ENCODE measurements at regions not wholly inside any gene's neighbourhood (a gene's known extent, or its start where the extent isn't known, plus 50 kb on each side); places are given as distances from the start of the nearest gene placed in this dataset.
A peak's percentile ranks its signal among the peaks of the same experiment; 100 is the strongest.
"Not testable (repeated sequence)": the region's sequence is repeated elsewhere in the genome, so short reads cannot be mapped to it uniquely, and the experiment has no call there.

DNA sequence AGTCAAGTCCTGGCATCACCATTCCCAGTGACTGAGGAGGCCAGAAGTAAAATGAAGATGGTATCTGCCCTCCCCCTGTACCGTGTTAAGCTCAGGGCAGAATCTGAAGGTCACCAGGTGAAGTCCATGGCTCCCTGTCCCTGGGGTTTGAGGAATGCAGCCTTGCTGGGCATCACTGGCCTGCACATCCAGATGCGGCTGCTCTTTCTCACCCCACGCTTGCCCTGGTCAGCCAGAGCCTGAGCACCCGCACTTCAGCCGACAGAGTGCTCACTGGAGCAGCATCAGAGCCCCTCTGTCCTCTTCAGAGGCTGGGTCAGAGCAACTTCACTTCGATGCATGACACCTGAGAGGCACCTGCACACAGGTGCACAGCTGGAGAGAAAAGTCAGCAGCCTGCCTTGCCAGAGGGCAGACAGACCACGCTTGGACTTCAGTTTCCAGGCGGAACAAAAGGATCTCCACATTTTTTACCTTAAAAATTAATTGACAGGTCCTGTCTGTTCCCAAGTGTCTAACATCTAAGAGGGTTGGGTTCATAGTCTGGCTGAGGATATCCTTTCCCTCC lies 267.3 kb downstream of the ANAPC1 start:
- DNase-seq (ENCODE audit: low read depth, low spot score) = no peak

DNA sequence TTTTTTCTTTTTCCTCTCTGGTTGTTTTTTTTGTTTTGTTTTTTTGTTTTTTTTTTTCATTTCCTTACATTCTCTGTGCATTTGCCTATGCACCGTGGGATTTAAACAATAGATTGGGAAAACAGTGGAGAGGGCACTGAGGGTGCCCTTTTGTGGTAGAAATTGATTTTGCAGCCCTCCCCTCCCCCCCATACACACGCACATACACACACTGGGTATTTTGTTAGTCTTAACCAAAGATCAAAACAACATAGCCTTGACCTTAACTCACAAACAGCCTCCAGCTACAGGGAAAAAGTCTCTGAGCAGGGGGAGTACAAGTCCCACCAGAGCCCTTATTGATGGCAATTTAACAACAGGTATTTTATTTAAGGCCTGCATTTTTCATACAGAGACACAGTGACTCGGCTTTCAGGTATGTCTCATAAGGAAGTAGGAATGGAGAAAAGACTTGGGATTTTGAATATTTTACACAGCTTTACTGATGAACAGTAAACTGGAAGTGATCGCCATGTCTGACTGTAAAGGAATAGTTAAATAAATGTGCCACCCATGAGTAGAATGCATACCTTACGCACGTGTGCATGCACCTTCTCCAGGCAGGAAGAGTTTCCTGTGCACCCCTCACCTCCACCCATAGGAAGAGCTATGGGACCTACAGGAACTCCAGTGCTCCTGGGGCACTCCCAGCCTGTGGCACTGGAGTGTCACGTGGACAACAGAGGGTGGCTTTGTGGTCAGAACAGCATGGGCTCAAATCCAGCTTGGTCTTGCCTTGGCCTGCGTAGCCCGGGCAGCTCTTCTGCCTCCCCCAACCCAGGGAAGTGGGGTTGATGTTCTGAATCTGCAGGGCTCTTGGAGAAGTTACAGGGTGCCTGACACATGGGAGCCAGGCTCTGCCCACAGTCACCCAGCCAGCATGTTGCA lies 266.4 kb downstream of the ANAPC1 start:
- DNase-seq (ENCODE audit: low read depth, low spot score) = peak; percentile 58

DNA sequence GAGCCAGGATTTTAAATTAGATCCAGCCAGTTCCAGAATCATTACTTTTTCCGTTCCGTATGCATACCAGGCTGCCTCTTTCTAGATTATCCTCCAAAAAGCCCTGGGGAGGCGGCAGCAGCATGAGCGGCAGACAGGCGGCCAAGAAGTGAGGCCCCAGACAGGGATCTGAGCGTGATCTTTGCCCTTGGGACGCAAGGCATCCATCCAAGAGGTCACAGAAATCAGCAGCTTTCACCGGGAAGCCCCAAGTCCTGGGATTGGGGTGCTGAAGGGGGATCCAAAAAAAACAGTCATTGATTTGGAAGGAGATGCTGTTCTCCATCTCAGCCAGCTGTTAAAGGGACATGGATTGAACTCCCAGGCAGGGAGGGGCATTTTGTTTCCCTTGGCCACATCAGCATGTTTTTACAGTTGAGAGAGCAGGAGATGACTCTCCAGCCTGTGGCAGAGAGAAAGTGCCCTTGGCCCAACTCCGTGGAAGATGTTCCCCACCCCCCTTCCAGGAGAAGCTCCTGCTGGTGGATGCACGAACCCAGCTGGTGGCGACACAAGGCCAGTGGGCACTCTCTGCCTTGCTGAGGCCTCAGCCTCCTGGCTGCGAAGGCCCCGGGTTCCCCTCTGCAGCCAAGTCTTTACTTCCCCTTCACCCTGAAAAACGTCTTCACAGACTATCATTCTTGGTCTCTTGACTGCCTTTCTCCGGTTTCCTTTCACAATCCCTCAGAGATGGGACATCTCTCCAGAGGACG lies 265.6 kb downstream of the ANAPC1 start:
- DNase-seq (ENCODE audit: low read depth, low spot score) = peak; percentile 65

DNA sequence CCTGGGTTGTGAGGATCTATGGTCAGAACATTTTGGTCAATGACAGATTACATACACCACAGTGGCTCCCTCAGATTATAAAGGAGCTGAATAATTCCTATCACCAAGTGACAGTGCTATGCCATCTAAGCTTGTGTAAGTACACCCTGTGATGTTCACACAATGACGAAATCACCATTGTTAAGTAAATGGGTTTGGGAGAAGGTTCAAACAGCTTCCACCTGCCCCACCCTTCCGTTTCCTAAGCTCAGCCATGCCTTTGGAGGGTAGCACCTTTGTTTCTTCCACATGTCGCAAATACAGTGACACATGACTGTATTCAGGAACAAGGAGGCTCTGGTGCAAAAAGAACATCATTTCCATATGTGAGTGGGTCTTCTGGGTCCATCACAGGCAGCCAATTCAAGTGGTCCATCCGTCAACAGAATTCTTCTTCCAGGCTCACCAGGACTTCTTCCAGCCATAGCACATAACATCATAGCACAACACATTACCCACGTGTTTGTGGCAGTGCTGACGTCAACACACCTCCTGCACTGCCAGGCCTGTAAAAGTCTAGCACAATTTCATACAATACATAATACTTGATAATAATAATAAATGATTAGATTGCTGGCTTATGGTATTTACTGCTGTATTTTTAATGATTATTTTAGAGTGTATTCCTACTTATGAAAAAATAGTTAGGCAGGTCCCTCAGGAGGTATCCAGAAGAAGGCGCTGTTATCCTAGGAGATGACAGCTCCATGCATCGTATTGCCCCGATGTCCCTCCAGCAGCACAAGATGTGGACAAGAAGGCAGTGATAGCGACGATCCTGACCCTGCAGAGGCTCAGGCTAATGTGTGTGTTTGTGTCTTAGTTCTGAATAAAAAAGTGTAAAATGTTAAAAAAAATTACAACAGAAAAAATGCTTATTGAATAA lies 264.8 kb downstream of the ANAPC1 start:
- DNase-seq (ENCODE audit: low read depth, low spot score) = no peak

DNA sequence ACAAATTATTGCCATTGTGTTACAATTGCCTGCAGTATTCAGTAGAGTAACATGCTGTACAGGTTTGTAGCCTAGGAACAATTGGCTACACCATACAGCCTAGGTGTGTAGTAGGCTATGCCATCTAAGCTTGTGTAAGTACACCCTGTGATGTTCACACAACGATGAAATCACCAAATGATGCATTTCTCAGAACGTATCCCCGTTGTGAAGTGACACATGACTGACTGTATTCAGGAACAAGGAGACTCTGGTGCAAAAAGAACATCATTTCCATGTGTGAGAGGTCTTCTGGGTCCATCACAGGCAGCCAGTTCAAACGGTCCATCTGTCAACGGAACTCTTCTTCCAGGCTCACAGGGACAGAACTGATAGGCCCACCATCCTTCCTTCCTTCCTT lies 263.7 kb downstream of the ANAPC1 start:
- DNase-seq (ENCODE audit: low read depth, low spot score) = no peak

DNA sequence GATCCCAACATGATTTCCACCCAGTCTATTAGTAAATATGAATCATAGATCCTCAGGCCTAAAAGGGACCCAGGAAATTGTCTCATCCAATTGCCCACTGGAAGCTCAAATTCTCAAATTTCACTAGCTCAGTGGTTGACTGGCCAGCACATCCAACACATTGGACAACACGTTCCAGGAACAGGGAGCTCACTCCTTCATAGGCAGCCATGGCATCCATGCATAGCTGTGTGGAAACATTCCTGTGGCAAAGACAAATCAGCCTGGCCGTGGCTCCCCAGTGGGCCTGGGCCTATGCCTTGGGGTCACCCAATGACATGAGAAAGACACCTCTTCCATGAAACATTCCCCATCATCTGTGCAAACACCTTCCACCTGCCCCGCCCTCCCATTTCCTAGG lies 261.1 kb downstream of the ANAPC1 start:
- DNase-seq (ENCODE audit: low read depth, low spot score) = no peak

DNA sequence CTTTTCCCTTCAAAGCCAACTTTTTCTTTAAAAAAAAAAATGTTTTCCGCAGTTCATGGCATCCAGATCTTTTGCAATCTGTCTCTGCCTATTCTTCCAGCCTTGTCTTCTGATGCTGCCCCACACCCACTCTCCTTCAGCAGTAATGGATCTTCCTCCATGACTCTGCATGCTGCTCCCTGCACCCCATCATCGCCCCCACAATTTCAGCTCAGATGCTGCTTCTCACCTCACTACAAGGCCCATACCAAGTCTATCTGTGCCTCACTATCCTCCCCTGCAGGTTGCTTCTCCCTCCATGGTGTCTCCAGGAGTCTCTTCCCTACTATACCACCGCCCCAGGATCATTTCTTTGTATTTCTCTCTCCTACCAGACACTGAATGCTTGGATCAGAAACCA lies 260.6 kb downstream of the ANAPC1 start:
- DNase-seq (ENCODE audit: low read depth, low spot score) = no peak

DNA sequence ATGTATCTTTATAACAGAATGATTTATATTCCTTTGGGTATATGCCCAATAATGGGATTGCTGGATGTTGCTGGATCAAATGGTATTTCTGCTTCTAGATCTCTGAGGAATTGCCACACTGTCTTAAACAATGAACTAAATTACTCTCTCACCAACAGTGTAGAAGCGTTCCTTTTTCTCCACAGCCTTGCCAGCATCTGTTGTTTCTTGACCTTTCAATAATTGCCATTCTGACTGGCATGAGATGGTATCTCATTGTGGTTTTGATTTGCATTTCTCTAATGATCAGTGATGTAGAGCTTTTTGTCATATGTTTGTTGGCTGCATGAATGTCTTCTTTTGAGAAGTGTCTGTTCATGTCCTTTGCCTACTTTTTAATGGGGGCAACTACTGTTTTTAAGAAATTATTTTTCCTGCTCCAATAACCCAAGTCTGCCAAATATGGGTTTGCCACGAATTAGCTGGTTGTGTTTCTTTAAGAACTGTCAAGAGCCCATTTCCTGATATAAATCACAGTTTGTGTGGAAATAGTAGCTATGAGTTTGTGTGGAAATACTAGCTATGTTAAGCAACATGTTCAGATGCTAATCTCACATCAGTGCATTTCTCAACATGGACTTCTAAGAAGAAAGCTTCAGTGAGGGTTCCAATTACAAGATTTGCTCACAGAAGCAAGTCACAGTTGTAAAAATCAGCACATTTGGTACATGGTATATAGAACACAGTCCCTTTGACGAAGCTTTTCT lies 259.4 kb downstream of the ANAPC1 start:
- no peak for DNase-seq (ENCODE audit: low read depth, low spot score)

DNA sequence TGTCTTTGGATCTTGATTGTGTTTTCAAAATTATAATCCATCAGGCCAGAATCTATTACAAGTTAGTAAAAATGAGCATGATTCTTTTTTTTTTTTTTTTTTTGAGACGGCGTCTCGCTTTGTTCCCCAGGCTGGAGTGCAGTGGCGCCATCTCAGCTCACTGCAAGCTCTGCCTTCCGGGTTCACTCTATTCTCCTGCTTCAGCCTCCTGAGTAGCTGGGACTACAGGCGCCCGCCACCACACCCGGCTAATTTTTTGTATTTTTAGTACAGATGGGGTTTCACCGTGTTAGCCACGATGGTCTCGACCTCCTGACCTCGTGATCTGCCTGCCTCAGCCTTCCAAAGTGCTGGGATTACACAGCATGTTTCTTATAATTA lies 258.8 kb downstream of the ANAPC1 start:
- not testable (repeated sequence) for DNase-seq (ENCODE audit: low read depth, low spot score)

DNA sequence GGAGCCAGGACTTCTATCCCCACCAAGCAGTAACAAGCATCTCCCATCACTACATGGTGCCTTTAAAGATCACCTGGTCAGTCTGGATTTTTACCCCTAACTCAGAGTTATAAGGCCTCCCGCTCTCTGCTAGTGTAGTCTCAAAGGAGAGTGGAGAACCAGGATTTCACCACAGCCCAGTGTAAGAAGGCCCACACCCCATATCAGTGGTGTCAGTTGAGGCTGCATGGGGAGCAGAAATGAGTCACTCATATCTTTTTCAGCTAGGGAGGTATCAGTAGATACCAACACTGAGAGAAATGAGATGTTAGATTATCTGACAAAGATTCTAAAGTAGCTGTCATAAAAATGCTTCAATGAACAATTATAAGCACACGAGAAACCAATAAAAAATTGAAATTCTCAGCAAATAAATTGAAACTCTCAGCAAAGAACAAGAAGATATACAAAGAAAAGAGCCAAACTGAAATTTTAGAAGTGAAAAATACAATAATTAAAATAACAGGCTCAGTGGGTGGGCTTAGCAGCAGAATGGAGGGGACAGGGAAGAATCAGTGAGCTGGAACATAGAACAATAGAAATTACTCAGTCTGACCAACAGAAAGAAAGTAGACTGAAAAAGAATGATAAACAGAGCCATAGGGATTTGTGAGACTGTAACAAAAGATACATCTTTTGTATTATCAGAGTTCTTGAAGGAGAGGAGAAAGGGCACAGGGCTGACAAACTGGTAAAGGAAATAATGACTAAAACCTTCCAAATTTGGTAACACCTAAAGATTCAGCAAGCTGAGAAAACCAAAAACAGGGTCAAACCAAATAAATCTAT lies 257.7 kb downstream of the ANAPC1 start:
- DNase-seq (ENCODE audit: low read depth, low spot score) = no peak

DNA sequence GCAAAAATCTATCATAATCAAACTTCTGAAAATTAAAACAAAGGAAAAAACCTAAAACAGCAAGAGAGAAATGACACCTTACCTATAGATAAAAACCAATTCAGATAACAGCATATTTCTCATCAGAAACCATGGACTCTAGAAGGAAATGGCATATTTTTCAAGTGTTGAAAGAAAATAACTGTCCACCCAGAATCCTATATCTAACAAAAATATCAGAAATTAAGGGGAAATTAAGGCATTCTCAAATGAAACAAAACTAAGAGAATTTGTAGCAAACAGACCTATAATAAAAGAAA lies 257.2 kb downstream of the ANAPC1 start:
- no peak for DNase-seq (ENCODE audit: low read depth, low spot score)

DNA sequence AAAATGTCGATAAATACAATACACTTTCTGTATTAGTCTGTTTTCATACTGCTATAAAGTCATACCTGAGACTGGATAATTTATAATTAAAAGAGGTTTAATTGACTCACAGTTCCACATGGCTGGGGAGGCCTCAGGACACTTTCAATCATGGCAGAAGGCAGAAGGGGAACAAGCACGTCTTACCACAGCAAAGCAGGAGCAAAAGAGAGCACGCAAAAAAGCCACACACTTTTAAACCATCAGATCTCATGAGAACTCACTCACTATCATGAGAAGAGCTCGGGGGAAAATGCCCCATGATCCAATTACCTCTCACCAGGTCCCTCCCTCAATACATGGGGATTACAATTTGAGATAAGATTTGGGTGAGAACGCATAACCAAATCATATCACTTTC lies 256.7 kb downstream of the ANAPC1 start:
- DNase-seq (ENCODE audit: low read depth, low spot score) = no peak

DNA sequence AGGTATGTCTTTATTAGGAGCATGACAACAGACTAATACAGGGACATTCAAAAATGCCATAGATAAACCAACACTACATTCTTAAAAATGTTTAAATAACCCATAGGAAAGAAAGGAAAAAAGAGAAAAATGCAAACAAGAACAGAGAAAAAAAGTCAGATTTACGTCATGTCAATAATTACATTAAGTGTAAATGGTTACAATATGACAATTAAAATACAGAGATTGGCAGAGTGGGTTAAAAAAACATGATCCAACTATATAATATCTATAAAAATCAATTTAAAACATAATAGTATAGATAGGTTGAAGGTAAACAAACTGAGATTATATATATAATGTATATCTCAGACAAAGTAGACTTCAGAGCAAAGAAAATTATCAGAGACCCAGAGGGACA lies 255.8 kb downstream of the ANAPC1 start:
- no peak for DNase-seq (ENCODE audit: low read depth, low spot score)

DNA sequence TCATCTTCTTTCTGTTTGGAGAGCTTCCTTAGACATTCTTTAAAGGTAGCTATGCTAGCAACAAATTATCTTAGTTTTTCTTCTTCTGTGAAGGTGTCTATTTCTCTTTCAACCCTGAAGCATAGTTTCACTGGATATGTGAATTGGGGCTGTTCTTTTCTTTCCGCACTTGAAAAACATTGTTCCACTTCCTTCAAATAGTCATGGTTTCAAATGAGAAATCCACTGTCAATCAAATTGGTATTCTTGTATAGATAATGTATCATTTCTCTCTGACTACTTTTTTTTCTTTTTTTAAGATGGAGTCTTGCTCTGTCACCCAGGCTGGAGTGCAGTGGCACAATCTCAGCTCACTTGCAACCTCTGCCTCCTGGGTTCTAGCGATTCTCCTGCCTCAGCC lies 254.0 kb downstream of the ANAPC1 start:
- DNase-seq (ENCODE audit: low read depth, low spot score) = no peak

DNA sequence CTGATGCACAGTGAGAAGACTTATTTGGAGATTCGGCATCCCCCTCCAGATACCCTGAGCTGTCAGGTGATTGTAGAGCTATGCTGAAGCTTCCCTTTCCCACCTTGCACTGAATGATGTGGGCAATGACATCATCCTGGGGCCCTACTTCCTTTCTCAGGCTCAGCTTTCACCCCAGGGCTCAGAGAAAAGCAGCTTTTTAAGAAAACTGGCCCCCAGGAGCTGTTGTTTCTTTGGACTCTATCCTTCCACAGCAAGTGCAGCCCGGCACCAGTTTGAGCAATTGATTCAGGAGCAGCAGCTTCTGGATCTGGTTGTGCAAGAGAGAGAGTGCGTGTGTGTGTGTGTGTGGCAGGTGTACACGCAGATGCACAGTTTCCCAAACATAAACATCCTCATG lies 251.3 kb downstream of the ANAPC1 start:
- DNase-seq (ENCODE audit: low read depth, low spot score) = no peak

DNA sequence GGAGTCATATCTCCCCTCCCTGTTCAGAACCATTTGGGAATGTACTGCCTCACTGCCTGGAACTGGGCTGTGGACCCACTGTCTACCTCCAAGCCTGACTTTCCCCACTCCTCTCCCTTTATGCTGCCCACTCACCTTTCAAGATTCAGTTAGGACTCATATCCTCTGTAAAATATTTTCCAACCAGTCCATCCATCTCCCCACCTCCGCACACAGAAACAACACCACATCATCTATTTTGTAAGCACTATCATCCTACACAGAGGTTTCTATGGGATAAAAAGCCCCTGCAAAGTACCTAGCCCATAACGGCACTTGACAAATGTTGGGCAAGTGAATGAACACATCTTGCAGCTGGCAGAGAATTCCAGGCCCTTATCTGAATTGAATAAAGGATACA lies 250.8 kb downstream of the ANAPC1 start:
- DNase-seq (ENCODE audit: low read depth, low spot score) = no peak

DNA sequence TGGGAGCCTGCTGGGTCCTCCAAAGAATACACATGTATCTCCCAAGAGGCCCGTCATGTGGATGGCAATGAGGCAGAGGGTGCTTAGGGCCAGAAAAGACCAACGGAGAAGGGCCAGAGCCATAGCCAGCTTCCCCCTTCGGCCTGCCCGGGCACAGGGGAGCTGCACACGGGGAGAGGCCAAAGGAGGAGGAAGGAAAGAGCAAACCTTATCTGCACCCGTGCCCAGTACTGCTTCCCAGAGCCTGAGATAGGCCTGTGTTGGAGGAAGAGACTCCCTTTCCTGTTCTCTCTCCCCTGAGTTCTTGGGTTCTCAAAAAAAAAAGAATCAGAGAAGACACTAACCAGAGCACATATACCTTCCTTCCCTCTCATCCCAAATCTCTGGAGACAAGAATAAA lies 250.3 kb downstream of the ANAPC1 start:
- no peak for DNase-seq (ENCODE audit: low read depth, low spot score)

DNA sequence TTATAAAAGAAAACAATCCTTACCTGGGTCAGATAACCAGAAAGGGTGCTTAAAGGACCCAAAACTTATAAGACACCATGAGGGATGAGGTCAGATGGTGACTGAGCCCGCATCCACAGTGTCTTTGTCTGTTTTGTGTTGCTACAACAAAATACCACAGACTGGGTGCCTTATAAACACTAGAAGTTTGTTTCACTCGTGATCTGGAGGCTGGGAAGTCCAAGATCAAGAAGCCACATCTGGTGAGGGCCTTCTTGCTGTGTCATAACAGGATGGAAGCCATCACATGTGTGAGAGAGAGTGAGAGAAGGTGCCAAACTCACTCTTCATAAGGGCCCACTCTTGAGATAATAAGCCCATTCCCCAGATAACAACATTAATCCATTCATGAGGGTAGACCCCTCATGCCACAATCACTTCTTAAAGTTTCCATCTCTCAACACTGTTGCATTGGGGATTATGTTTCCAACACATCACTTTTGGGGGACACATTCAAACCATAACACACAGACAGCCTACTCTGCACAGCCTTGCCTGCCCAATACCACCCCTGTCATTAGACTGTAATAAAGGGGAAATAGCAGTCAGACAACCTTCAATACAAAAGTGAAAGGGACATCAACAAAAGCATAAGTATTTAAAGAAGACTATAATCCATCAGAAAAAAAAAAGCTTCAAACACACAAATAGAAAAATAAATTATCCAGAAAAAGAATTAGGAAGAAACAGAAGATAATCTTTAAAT lies 249.8 kb downstream of the ANAPC1 start:
- DNase-seq (ENCODE audit: low read depth, low spot score) = no peak

DNA sequence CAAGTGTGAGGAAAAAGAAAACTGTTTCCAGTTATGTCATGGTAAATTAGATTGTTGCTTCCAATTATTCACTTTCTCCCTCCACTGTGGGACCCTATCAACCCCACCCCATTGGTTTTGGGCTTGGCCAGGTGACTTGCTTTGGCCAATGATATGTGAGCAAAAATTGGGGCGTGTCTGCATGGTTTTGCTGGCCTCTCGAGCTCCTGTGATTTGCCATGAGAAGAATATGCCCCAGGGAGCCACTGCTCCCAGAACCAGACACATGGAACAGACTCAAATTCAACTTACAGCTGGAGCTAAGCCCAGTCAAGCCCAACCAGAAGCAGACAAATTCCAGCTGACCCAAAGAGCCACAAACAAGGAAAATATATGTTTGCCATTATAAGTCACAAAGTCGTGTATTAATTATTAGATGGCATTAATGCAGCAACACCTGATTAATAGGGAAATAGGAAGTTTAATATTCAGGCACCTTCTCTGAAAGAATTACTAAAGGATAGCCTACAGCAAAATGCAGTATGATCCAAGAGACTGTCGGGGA lies 248.9 kb downstream of the ANAPC1 start:
- DNase-seq (ENCODE audit: low read depth, low spot score) = no peak

Measured in smooth muscle cell of the brain vasculature (primary cell).